ENCODE measurements at regions not wholly inside any gene's neighbourhood (a gene's known extent, or its start where the extent isn't known, plus 50 kb on each side); places are given as distances from the start of the nearest gene placed in this dataset.

DNA sequence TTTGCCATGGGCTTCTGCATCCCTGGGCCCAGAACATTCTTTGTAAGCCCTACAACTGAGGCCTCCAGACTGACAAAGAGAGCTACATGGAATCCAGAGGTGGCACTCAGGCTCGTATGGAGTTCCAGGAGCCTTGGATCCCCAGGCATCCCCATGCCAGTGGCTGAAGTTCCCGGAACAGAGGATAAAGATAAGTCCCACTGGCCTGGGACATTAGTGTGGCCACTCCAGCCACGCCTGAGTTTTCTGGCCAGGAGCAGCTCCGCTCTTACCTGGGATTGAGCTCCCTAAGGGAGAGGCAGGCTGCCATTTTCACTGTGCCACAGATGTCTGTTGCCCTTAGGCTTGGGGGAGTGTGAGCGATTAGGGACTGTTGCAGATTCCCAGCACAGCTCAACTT lies 656.3 kb upstream of the FAM174A start:
- intact Hi-C loops (cut with DNase I) = no loop called here
- H3K27ac ChIP-seq = no peak overlapping the region
- H3K4me3 ChIP-seq = no peak overlapping the region
- H3K36me3 ChIP-seq = no peaks in the 10 kb centered on the region
- H3K27me3 ChIP-seq = no peaks in the 10 kb centered on the region
- ATAC-seq = peak; percentile 21
- peak; percentile 43 for DNase-seq
- TF ChIP-seq, protein P1, sequence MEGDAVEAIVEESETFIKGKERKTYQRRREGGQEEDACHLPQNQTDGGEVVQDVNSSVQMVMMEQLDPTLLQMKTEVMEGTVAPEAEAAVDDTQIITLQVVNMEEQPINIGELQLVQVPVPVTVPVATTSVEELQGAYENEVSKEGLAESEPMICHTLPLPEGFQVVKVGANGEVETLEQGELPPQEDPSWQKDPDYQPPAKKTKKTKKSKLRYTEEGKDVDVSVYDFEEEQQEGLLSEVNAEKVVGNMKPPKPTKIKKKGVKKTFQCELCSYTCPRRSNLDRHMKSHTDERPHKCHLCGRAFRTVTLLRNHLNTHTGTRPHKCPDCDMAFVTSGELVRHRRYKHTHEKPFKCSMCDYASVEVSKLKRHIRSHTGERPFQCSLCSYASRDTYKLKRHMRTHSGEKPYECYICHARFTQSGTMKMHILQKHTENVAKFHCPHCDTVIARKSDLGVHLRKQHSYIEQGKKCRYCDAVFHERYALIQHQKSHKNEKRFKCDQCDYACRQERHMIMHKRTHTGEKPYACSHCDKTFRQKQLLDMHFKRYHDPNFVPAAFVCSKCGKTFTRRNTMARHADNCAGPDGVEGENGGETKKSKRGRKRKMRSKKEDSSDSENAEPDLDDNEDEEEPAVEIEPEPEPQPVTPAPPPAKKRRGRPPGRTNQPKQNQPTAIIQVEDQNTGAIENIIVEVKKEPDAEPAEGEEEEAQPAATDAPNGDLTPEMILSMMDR (IDR thresholded peaks at IDR 0.05) = no peak
- no peaks in the 10 kb centered on the region for H3K9me3 ChIP-seq
- no peaks in the 10 kb centered on the region for H3K4me1 ChIP-seq

DNA sequence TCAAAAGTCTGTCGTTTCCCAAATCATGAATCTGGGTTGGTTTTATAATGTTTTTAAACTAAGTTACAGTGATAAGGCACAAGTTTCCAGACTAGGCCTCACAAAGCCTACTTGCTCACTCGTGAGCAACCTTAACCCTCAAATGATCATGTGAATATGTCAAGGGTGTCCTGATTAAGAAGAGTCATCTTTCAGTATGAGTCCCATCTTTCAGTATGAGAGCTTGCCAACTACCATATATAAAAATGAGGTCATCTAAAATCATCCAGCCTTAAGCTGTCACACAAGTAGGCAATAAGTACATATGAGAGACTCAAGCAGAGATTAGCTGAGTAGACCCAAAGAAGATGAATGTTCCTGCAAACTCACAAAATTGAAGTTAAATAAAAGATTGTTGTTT lies 668.4 kb upstream of the FAM174A start:
- TF ChIP-seq, protein P1 (IDR thresholded peaks at IDR 0.05) = no peak
- DNase-seq = no peak
- Histone ChIP-seq H3K27ac (no peak overlapping the region), H3K4me3 (no peak overlapping the region), H3K36me3 (no peaks in the 10 kb centered on the region), H3K9me3 (no peaks in the 10 kb centered on the region), H3K4me1 (no peaks in the 10 kb centered on the region), H3K27me3 (no peaks in the 10 kb centered on the region)
- intact Hi-C loops (cut with DNase I) = no loop called here
- no peak for ATAC-seq

DNA sequence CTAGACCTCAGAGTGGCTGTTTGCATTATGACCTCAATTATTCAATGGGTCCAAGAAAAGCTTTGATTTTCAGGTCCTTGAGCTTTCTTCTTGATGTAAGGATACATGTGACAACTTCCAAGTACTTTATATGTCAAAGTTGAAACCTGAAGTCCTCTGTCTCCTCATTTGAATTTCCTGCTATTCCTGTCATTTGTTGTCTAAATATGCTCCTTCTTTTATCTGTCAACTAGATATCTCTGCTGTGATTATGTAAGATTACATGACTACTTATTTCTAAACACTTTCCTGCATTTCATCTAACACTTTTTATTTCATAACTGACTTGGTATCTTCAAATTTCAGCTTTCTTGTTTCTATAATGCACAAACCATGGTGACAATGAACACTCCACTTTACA lies 670.0 kb upstream of the FAM174A start:
- Histone ChIP-seq H3K27me3 (no peaks in the 10 kb centered on the region), H3K9me3 (no peaks in the 10 kb centered on the region), H3K4me3 (no peak overlapping the region), H3K27ac (no peak overlapping the region), H3K4me1 (no peaks in the 10 kb centered on the region), H3K36me3 (no peaks in the 10 kb centered on the region)
- DNase-seq = no peak
- intact Hi-C loops (cut with DNase I) = no loop called here
- no peak for ATAC-seq
- TF ChIP-seq, protein P1 (IDR thresholded peaks at IDR 0.05) = no peak

DNA sequence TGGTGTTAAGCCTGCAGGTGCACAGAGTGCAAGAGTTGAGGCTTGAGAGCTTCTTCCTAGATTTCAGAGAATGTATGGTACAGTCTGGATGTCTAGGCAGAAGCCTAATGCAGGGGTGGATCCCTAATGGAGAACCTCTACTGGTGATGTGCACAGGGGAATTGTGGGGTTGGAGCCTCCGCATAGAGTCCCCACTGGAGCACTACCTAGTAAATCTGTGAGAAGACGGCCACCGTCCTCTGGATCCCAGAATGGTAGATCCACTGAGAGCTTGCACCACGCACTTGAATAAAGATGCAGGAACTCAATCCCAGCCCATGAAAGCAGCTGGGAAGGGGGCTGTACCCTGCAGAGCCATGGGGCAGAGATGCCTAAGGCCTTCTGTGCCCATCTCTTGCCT lies 699.4 kb upstream of the FAM174A start:
- Histone ChIP-seq H3K4me1 (no peaks in the 10 kb centered on the region), H3K36me3 (no peaks in the 10 kb centered on the region), H3K9me3 (no peaks in the 10 kb centered on the region), H3K27ac (no peak overlapping the region), H3K4me3 (no peak overlapping the region), H3K27me3 (no peaks in the 10 kb centered on the region)
- no peak for DNase-seq
- TF ChIP-seq, protein P1 (IDR thresholded peaks at IDR 0.05) = no peak
- ATAC-seq = no peak
- intact Hi-C loops (cut with DNase I) = no loop called here

DNA sequence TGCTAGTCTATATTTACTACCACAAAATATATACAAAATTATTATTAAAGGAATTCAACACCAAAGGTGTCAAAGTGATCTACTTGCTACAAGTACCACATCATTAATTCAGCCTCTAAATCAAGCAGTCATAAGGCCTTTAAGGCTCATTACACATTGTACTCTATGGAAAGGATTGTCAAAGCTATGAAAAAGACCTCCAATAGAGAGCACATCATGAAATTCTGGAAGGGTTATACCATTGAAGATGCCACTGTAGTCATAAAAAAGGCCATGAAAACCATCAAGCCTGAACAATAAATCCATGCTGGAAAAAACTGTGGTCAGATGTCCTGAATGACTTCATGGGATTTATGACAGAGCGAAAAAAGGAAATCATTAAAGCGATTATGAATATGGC lies 708.0 kb upstream of the FAM174A start:
- no peak for DNase-seq
- H3K9me3 ChIP-seq = no peaks in the 10 kb centered on the region
- intact Hi-C loops (cut with DNase I) = no loop called here

DNA sequence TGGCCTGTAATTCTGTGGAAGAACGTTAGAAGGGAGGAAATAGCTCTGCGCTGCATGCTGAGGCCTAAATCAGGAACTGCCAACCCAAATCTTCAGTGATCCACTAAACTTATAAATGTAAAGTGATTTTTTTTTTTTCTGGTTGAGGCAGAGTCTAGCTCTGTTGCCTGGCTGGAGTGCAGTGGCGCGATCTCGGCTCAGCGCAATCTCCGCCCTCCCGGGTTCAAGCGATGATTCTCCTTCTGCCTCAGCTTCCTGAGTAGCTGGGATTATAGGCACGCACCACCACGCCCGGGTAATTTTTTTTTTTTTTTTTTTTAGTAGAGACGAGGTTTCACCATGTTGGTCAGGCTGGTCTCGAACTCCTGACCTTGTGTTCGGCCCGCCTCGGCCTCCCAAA lies 717.4 kb upstream of the FAM174A start:
- Histone ChIP-seq H3K4me3 (no peak overlapping the region), H3K27ac (no peak overlapping the region), H3K9me3 (no peaks in the 10 kb centered on the region), H3K4me1 (no peaks in the 10 kb centered on the region), H3K36me3 (no peaks in the 10 kb centered on the region), H3K27me3 (no peaks in the 10 kb centered on the region)
- TF ChIP-seq, protein P1 (IDR thresholded peaks at IDR 0.05) = no peak
- ATAC-seq = no peak
- intact Hi-C loops (cut with DNase I) = no loop called here
- DNase-seq = no peak

More for the DNA sequence above, 708.0 kb upstream of the FAM174A start:
- H3K27me3 ChIP-seq = no peaks in the 10 kb centered on the region
- ATAC-seq = no peak
- H3K4me1 ChIP-seq = no peaks in the 10 kb centered on the region
- H3K36me3 ChIP-seq = no peaks in the 10 kb centered on the region
- no peak overlapping the region for H3K27ac ChIP-seq
- no peak overlapping the region for H3K4me3 ChIP-seq
- TF ChIP-seq, protein P1 (IDR thresholded peaks at IDR 0.05) = no peak
